ENCODE measurements at regions not wholly inside any gene's neighbourhood (a gene's known extent, or its start where the extent isn't known, plus 50 kb on each side); places are given as distances from the start of the nearest gene placed in this dataset.
"Not testable (repeated sequence)": the region's sequence is repeated elsewhere in the genome, so short reads cannot be mapped to it uniquely, and the experiment has no call there.

DNA sequence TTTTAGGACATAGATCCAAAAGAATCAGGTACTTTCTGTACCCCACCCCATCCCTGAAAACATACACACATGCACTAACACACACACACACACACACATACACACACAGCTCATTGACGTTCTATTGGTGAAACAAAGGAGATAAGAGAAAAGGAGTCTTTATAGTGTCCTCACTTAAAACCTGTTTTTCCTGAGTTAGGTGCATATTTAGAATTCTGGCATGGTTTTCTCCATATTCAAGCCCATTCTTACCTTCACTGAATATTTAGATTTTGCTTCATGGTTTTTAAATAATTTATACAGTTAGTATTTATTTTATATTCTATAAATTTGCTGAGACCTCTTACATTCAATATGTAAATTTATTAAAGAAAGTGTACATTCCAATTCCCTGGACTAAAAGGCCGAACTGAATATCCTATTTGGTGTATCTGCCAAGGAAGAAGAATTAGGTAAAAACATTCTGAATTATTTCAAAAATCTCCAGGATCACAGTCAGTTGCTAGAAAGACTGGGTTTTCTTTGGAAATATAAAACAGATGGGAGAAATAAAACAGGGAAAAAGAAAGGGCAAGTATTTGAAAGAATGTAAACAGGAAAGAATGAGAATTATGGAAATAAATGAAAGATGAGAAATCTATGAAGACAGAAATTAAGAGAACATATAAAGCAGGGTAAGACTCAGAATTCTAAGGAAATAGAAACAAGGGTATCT is 556.2 kb downstream of the KCTD12 start:
- DNase-seq = no peak

DNA sequence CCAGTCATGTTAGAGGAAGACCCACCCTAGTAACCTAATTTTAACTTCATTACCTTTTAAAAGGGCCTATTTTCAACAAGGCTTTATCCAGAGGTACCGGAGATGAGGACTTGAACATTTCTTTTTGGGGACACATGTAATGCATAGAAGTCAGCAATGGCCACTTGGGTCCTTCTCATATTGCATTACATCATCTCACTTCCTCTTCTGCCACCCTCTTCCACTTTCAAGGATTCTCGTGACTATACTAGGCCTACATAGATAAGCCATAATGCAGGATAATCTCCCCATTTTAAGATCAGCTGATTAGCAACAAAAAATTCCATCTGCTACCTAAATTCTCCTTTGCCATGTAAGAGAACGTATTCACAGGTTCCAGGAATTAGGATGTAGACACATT is 557.2 kb downstream of the KCTD12 start:
- DNase-seq = no peak

DNA sequence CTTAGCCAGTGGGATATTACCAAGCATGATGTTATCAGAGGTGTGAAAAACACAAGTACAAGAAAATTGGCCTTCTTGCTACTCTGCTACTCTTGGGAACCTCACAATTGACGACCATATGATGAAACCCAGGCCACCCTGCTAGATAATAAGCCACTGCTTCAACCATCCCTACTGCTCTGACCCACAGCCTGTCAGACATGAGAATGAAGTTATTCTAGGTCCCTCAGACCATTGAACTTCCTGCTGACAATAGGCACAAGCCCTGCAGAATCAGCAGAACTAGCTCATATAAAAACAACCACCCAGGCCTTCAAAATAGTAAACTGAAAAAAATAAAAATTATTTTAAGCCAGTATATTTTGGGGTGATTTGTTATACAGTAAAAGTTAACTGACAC is 559.9 kb downstream of the KCTD12 start:
- no peak for DNase-seq

DNA sequence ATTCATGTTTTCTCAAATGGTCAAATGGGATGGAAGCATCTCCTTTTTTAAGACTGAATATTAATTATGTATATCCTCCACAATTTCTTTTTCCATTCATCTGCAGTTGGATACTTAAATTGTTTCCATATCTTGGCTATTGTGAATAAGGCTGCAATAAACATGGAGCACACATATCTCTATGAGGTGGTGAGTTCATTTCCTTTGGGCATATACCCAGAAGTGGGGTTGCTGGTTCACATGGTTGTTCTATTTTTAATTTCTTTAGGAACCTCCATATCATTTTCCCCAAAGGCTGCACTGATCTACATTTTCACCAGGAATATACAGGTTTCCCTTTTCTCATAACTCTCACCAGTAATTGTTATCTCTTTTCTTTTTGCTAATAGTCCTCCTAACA is 566.3 kb downstream of the KCTD12 start:
- DNase-seq = no peak

DNA sequence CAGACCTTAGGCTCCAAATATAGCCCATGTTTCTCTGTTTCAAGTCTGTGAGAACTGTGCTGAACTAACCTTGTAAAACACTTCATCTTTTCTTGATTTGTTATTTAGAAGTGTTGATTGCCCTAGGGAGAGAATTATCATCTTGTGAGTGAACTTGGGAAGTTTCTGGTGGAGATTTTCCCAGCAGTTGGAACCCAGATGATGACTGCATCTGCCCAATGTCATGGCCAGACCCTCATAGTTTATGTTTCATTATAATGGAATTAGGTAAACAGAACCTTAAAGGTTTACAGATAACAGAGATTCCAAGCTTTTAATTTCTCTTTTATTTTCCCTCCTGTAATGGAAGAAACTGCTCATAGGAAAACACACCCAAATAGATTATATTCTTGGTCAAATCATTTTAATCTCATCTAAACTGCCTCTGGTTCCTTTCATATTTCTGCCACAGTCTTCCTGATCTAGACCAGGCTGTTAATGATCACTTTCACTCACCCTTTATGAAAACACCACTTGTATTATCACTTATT is 569.1 kb downstream of the KCTD12 start:
- DNase-seq = no peak

DNA sequence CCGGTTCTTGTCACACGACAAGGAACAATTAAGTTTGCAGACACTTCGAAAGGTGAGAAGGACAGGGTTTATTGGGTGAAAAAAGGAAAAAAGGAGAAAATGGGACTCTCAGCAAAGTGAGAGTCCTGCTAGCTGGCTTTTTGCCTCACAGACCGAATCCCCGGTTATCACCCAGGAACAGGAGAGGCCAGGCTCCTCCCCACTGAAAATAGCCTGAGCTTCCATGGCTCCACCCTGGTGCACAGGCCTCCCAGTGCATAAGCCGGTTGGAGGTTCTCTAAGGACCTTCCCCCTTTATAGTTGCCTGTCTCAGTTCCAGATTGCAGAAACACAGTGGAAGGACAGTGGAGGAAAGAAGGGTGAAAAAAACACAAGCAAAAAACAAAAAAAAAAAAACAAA is 571.7 kb downstream of the KCTD12 start:
- DNase-seq = no peak

DNA sequence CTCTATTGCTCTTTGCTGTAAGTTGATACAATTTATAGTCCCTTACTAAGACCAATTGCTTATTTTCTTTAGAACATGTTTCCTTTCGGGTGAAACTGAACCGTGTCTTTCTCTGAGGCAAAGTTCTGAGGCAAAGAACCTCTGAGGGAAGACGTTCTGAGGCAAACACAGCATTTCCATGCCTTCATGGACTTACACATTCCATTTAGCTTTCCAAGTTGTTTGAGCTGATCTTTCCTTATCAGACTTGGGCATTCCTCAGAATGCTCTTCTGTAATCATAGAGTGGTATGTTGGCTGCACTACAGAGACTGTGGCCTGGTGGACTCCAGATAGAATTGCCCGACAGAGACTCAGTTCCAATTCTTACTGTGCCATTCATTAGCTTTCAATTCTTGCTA is 579.1 kb downstream of the KCTD12 start:
- DNase-seq = no peak

DNA sequence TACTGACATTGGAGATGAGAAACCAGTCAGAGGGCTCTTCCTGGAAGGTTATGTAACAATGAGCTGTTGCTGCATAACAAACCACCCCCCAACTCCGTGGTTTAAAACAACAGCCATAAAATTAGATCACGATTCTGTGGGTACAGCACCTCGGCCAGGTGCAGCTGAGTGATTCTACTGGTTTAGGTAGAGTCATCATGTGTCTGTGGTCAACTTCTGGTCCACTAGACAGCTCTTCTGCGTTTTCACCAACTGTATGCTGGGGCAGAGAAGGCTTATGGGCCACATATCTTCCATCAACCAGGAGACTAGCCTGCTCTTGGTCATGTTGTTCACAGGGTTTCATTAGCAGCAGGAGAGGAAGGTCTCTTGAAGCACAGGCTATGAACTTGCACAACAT is 585.5 kb downstream of the KCTD12 start:
- no peak for DNase-seq

DNA sequence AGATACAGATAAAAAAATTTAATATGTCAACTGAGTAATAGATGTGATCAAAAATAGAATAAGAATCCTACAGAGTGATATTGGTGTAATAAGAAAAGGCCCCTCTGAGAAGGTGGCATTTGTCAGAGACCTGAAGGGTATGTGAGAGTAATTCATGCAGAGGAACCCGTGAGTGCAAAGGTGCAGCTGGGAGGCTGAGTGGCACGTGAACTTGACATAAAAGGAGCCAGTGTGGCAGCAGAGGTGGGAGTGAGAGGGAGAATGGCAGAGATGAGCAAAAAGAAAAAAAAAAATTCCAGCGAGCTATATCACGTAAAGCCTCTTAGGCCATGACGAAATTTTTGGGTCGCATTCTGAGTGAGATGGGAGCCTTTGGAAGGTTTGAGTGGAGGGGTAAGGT is 588.9 kb downstream of the KCTD12 start:
- no peak for DNase-seq

DNA sequence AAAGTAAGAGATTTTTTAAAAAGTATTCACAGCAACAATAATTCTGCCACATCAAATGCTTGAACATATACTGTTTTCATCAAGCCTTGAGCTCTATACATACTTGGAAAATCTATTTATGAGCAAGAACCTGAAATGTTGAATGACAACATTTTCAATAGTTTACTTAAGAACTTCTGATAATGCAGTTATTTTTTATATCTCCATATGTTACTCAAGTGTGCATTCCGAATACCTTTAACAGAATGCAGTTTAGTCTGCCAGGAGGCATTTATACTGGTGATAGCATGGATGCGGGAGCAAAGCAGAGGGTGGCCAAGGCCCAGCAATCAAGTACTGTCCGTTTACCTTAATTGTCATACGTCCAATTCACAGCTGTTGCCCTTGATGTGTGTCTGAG is 589.5 kb downstream of the KCTD12 start:
- DNase-seq = no peak

DNA sequence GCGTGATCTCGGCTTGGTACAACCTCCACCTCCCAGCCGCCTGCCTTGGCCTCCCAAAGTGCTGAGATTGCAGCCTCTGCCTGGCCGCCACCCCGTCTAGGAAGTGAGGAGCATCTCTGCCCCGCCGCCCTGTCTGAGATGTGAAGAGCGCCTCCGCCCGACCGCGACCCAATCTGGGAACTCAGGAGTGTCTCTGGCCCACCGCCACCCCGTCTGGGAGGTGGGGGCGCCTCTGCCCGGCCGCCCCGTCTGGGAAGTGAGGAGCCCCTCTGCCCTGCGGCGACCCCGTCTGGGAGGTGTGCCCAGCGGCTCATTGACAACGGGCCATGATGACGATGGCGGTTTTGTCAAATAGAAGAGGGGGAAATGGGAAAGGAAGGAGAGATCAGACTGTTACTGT is 591.2 kb downstream of the KCTD12 start:
- DNase-seq = not testable (repeated sequence)

DNA sequence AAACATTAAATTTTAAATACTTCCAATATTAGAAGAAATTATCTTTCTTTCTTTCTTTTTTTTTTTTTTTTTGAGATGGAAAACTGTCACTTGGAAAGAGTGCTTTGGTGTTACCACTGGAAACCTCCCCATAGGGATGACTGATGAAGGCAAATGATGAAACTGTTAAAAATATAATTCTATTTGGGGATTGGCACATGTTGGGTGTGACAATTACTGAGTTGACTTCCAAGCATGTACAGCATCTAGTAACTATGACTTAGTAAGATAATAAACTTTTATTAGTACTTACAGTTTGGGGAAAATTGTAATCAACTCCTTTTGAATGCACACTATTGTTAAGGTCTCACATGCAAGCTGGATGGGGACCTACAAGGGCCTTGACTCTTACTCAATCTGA is 592.5 kb downstream of the KCTD12 start:
- no peak for DNase-seq

DNA sequence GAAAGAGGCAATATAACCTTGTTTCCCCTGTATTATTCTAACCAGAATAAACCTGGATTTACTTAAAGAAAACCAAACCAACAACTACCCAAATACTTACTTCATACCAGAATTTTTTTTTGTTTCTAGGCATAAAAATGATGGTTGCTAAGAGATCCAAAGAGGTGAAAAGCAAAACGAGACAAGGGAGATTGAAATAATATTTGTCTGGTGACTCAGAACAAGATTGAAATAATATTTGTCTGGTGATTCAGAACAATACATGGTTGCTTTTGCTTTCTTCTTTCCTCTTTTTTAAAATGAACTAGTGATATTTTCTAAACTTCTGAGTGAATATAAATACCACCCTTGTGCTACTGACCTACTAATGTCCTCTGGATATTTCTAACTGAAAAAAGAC is 592.9 kb downstream of the KCTD12 start:
- DNase-seq = no peak

DNA sequence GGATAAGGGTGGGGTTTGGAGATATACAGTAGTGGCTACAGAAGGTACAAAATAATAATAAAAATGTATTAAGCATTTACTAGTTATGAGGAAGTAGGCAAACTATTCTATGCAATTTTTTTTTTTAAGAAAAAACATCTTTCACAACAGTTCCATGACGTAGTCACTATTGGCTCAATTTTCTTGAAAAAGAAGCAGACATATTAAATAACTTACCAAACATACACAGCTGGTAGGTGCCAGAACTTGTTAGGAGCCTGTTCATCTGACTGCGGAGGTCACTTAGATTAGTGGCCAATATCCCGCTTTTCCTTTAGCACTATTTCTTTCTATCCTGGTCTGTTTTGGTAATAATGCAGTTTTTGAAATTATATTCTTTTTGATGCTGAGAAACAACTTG is 593.5 kb downstream of the KCTD12 start:
- DNase-seq = no peak

DNA sequence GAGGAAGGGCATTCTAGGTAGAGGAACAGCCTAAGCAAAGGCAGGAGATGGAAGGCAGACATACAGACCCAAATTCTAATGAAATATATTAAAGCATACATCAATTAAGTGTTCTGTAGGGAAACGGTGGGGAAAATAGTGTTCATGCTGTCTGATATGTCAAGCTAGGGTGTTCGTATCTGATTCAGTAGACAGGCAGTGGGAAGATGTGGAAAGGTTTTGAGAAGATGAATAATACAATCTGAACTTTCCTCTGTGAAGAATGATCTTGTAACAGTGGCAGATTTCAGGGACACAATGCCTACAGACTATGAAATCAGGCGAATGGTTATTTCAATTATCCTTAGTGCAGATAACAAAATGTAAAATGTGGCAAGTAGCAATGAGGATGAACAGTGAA is 594.2 kb downstream of the KCTD12 start:
- DNase-seq = no peak

DNA sequence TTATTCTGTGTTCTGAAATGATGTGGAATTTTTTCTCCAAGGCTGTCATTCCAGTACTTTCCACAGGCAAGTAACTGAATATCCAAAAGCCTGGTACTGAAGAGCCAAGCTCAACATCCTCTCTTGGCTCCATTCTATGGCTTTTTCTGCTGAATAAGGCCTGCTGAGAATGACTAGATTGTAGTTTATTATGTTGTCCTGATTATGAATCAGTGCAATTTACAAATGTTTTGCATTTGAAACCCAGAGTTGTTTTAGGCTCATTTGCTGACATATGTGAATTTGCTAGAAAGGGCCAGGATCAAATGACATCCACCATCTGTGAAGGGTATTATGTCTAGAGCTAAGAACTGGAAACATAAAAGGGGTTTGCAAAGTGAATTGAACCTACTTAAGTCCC is 596.6 kb downstream of the KCTD12 start:
- no peak for DNase-seq

DNA sequence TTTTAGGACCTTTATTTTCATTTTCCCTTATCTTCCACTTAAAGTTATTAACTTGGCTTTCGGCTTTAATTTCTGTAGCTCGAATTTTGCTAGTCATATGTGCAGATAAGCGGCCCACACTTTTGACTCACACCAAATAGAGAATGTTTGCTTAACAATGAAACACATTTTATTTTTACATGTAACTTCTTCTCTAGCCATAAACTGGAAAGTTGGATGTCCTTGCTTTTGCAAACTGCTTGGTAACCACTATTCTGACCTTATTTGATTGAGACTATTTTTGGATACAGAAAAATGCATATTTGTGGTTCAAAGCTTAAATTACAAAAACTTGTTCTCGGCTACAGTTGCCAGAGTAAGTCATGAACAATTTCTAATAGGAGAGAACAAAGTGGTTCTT is 600.0 kb downstream of the KCTD12 start:
- DNase-seq = no peak

DNA sequence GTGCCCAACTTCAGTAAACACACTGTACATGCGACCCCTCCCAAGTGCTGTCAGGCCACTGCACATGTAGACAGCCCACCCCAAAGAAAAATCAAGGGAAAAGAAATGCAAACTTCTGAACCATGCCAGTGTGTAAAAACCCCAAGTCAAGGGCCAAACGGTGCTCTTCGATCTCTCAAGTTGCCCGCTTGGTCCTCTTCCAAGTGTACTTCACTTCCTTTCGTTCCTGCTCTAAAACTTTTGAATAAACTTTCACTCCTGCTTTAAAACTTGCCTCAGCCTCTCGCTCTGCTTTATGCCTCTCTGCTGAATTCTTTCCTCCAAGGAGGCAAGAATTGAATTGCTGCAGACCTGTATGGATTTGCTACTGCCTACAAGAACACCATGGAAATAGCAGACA is 600.7 kb downstream of the KCTD12 start:
- DNase-seq = no peak

DNA sequence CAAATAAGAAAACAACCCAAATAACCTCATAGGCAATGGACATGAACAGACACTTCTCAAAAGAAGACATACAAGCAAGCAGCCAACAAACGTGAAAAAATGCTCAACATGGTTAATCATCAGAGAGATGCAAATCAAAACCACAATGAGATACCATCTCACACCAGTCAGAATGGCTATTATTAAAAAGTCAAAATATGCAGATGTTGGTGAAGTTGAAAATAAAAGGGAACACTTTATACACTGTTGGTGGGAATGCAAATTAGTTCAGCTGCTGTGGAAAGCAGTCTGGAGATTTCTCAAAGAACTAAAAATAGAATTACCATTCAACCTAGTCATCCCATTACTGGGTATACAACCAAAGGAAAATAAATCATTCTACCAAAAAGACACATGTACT is 606.4 kb downstream of the KCTD12 start:
- not testable (repeated sequence) for DNase-seq

DNA sequence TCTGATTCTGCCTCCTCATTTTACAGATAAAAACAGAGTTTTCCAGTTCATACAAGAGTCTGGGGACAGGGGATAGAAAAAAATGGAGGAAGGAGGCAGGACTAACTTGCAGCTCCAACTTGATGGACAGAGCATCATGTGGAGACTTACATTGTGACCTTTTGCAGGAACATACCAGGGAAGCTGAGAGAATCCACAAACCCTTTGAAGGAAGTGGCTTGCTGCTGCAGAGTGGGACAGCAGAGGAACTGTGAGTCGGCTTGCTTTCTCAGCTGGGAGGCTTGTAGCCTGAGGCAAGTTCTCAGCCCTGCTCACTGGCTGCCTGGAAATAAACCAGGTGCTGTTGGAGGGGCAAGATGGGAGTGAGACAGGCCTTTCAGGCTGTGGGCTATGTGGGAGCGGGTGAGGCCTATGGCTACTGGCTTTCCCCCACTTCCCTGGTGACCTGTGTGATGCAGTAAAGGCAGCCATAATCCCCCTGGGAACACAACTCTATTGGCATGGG is 614.4 kb downstream of the KCTD12 start:
- no peak for DNase-seq

DNA sequence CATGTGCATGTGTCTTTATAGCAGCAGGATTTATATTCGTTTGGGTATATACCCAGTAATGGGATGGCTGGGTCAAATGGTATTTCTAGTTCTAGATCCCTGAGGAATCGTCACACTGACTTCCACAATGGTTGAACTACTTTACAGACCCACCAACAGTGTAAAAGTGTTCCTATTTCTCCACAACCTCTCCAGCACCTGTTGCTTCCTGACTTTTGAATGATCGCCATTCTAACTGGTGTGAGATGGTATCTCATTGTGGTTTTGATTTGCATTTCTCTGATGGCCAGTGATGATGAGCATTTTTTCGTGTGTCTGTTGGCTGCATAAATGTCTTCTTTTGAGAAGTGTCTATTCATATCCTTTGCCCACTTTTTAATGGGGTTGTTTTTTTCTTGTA is 617.9 kb downstream of the KCTD12 start:
- not testable (repeated sequence) for DNase-seq

DNA sequence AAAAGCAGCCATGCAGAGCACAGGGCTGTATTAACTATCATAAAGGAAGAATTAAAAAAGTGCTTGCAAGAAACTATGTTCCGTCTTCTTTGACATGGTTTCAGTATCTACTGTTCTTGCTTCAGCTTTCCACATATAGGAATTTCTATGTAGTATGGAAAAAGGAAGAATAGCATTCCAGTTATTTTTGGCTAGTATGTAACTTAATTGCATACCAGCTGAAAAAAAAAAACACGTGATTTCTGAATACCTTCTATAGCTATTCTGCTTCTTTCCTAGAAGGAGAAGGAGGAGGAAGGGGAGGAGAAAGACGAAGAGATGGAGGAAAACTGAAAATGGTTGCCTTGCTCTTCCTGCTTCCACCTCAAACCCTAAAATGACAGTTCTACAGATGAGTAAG is 619.0 kb downstream of the KCTD12 start:
- no peak for DNase-seq

DNA sequence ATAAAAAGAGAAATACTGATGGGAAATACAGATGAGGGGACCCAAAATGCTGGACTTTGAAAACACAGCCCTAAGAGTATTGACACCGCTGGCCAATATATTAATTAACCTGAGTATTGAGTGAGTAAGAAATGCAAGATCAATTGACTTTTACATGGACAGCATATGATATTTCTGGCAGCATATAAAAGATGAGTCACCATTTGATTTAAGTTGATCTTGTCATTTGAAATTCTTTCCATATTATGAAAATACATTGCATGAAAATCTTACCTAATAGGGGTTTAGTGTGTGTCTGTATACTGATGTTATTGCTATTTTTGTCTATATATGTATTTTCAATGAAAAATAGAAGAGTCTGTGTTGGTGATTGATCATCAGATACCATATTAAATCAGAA is 619.6 kb downstream of the KCTD12 start:
- DNase-seq = no peak

DNA sequence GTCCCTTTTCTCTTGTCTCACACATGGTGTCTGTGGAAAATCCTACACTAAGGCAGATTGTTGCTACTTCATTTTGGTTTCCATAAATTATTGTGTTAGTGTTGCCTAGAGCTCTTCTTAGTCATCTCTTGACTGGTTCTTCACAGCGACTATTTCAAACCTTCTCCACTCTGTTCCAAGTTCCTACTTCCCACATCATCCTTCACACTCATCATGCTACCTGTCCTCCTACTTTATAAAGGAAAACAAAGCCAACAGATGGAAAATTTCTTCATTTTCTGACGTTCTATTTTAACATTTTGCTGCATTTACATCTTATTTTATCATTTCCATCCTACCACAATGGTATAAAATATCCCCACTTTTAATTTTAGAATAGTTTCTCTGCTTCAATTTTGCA is 614.1 kb downstream of the LMO7 start:
- no peak for DNase-seq

DNA sequence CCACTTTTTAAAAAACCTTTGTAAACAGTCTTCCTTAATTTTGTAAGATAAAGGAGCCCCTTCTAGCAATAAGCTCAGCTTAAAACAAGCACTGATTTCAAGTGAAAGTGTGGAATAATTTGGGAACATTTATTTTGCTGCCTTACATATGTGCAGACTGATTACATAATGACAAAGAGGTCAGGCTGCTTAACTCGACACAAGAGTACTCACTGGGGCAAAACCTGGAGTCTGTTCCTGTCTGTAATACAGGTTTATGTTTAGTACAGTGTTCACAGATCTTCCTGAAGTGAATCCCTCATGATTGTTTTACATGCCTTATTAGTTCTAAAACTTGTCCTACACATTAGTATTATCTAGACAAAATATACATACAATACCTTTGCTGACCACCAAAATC is 609.8 kb downstream of the LMO7 start:
- DNase-seq = no peak
